ENCODE measurements at regions not wholly inside any gene's neighbourhood (a gene's known extent, or its start where the extent isn't known, plus 50 kb on each side); places are given as distances from the start of the nearest gene placed in this dataset.
"Not testable (repeated sequence)": the region's sequence is repeated elsewhere in the genome, so short reads cannot be mapped to it uniquely, and the experiment has no call there.

- Histone ChIP-seq H3K36me3 (no peaks in the 10 kb centered on the region), H3K4me1 (no peaks in the 10 kb centered on the region), H3K9me3 (peaks cover 0 to 21% (median 5%) of the 10 kb centered on the region in 12 donors), H3K27me3 (no peaks in the 10 kb centered on the region), H3K27ac (no peak overlapping the region), H3K4me3 (no peak overlapping the region)
- WGBS, 4 donors, result 53 to 72% (median 66%) methylated on average over 2 of the region's 2 CpGs
- DNase-seq (no peak), ATAC-seq (no peak)
- TF ChIP-seq POLR2A (IDR thresholded peaks at IDR 0.05) (no peak), CTCF (IDR thresholded peaks at IDR 0.05) (no peak)
- intact Hi-C loops (cut with DNase I), result no loop called here
These were observed 203.8 kb downstream of the TPRG1 start for GRCh38 chr3:189375532-189375931.

- TF ChIP-seq CTCF (IDR thresholded peaks at IDR 0.05) (no peak), POLR2A (IDR thresholded peaks at IDR 0.05) (no peak)
- intact Hi-C loops (cut with DNase I), result no loop called here
- ATAC-seq, result no peak
- H3K9me3 ChIP-seq, result peaks cover 0 to 7% (median 0%) of the 10 kb centered on the region in 12 donors
- DNase-seq, result no peak
- H3K27me3 ChIP-seq, result no peaks in the 10 kb centered on the region
- no peak overlapping the region for H3K27ac ChIP-seq
- no peaks in the 10 kb centered on the region for H3K4me1 ChIP-seq
- no peaks in the 10 kb centered on the region for H3K36me3 ChIP-seq
- H3K4me3 ChIP-seq, result no peak overlapping the region
- WGBS, 4 donors, result 75 to 84% (median 84%) methylated on average over 1 of the region's 1 CpG
These were observed 211.9 kb downstream of the TPRG1 start for GRCh38 chr3:189383630-189384029.

GRCh38 chr3:189385880-189386279 is 214.1 kb downstream of the TPRG1 start:
- H3K9me3 ChIP-seq; H3K27ac ChIP-seq; H3K4me3 ChIP-seq; H3K36me3 ChIP-seq; H3K27me3 ChIP-seq; H3K4me1 ChIP-seq; DNase-seq; intact Hi-C loops (cut with DNase I); ATAC-seq: not testable (repeated sequence)
- 46 to 65% (median 58%) methylated on average over 1 of the region's 1 CpG for WGBS, 4 donors

- Histone ChIP-seq H3K27me3 (no peaks in the 10 kb centered on the region), H3K27ac (no peak overlapping the region), H3K4me1 (no peaks in the 10 kb centered on the region), H3K4me3 (no peak overlapping the region), H3K9me3 (peaks cover 0 to 7% (median 0%) of the 10 kb centered on the region in 12 donors), H3K36me3 (no peaks in the 10 kb centered on the region)
- intact Hi-C loops (cut with DNase I), result no loop called here
- TF ChIP-seq CTCF (IDR thresholded peaks at IDR 0.05), result no peak
- no peak for TF ChIP-seq POLR2A (IDR thresholded peaks at IDR 0.05)
- ATAC-seq (no peak), DNase-seq (no peak)
- 65 to 95% (median 82%) methylated on average over 3 of the region's 3 CpGs for WGBS, 4 donors
These were observed 215.0 kb downstream of the TPRG1 start for GRCh38 chr3:189386739-189387138.

GRCh38 chr3:189389346-189389745 is 217.6 kb downstream of the TPRG1 start:
- 81 to 85% (median 83%) methylated on average over 4 of the region's 4 CpGs for WGBS, 4 donors
- intact Hi-C loops (cut with DNase I), result no loop called here
- H3K4me3 ChIP-seq, result no peak overlapping the region
- DNase-seq, result no peak
- ATAC-seq, result no peak
- no peaks in the 10 kb centered on the region for H3K36me3 ChIP-seq
- H3K9me3 ChIP-seq, result no peaks in the 10 kb centered on the region
- H3K4me1 ChIP-seq, result no peaks in the 10 kb centered on the region
- no peaks in the 10 kb centered on the region for H3K27me3 ChIP-seq
- TF ChIP-seq CTCF (IDR thresholded peaks at IDR 0.05) (no peak), POLR2A (IDR thresholded peaks at IDR 0.05) (no peak)
- no peak overlapping the region for H3K27ac ChIP-seq

Data from heart left ventricle (tissue), 16 donors.